ENCODE measurements at regions not wholly inside any gene's neighbourhood (a gene's known extent, or its start where the extent isn't known, plus 50 kb on each side); places are given as distances from the start of the nearest gene placed in this dataset.

GRCh38 chr1:217133958-217134856, 411.0 kb upstream of the ESRRG start:
- no peak for TF ChIP-seq POLR2A (IDR thresholded peaks at IDR 0.05; ENCODE audit: low read depth, low read length)
- no peak for TF ChIP-seq TAF1 (IDR thresholded peaks at IDR 0.05; ENCODE audit: low read depth, low read length)

All from GM12891 (cell line).